ENCODE measurements at regions not wholly inside any gene's neighbourhood (a gene's known extent, or its start where the extent isn't known, plus 50 kb on each side); places are given as distances from the start of the nearest gene placed in this dataset.

DNA sequence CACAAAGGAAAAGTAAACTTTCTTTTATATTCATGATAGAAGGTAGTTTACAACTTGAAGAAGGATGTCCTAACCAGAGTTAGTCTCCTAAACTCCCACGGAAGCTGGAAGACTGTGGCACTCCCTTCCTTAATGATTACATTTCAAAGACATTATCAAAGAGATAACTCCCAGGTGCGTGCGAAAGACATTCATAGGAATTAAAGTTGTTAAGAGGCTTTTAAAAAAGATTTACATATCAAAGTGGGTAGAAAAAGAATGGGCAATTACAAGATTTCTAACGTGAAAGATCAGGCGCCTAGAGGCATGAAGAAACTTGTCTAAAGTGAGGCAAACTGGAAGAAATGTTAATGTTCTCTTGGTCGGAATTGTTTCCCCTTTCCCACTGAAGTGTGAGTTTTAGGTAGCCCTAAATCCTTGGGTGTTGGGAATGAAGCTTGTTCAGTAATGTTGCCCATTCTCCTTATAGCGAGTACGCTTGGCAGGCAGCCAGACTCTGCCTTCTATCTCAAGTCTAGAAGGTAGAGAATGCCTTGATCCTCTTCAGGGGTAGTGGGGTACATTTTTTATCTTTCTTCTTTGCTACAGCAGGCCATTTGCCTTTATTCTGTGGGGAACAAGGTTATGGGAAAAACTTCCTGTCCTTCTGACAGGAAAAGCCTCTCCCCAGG, 642.0 kb downstream of the SLC6A15 start:
- no peaks in the 10 kb centered on the region for H3F3A ChIP-seq (ENCODE audit: low read depth)
- Mint-ChIP-seq H3K9me3 (no peaks in the 10 kb centered on the region), H3K4me3 (no peak overlapping the region), H3K4me1 (peaks cover 3% of the 10 kb centered on the region), H3K27ac (no peak overlapping the region), H3K27me3 (ENCODE audit: insufficient read depth, low read depth) (no peaks in the 10 kb centered on the region), H3K36me3 (no peaks in the 10 kb centered on the region)
- no peaks in the 10 kb centered on the region for H3K27me3 ChIP-seq
- H3K4me3 ChIP-seq = no peak overlapping the region
- H4K20me1 ChIP-seq (ENCODE audit: low read depth) = no peaks in the 10 kb centered on the region
- no peak overlapping the region for H3K9ac ChIP-seq
- H3K27ac ChIP-seq = no peak overlapping the region
- H2AFZ ChIP-seq (replicated peaks) = peak overlapping the region; percentile 26
- H3K36me3 ChIP-seq = no peaks in the 10 kb centered on the region
- no peak overlapping the region for H3K4me2 ChIP-seq
- H3K79me2 ChIP-seq (ENCODE audit: low read depth) = no peaks in the 10 kb centered on the region
- H3K9me3 ChIP-seq (ENCODE audit: low read depth) = no peaks in the 10 kb centered on the region
- no peaks in the 10 kb centered on the region for H3K4me1 ChIP-seq
- TF ChIP-seq EZH2phosphoT487 (IDR thresholded peaks at IDR 0.05) = no peak
- no peak for TF ChIP-seq EZH2 (IDR thresholded peaks at IDR 0.05)
- TF ChIP-seq, protein P1, sequence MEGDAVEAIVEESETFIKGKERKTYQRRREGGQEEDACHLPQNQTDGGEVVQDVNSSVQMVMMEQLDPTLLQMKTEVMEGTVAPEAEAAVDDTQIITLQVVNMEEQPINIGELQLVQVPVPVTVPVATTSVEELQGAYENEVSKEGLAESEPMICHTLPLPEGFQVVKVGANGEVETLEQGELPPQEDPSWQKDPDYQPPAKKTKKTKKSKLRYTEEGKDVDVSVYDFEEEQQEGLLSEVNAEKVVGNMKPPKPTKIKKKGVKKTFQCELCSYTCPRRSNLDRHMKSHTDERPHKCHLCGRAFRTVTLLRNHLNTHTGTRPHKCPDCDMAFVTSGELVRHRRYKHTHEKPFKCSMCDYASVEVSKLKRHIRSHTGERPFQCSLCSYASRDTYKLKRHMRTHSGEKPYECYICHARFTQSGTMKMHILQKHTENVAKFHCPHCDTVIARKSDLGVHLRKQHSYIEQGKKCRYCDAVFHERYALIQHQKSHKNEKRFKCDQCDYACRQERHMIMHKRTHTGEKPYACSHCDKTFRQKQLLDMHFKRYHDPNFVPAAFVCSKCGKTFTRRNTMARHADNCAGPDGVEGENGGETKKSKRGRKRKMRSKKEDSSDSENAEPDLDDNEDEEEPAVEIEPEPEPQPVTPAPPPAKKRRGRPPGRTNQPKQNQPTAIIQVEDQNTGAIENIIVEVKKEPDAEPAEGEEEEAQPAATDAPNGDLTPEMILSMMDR (IDR thresholded peaks at IDR 0.05) = no peak
- no peak for DNase-seq (ENCODE audit: low spot score)

DNA sequence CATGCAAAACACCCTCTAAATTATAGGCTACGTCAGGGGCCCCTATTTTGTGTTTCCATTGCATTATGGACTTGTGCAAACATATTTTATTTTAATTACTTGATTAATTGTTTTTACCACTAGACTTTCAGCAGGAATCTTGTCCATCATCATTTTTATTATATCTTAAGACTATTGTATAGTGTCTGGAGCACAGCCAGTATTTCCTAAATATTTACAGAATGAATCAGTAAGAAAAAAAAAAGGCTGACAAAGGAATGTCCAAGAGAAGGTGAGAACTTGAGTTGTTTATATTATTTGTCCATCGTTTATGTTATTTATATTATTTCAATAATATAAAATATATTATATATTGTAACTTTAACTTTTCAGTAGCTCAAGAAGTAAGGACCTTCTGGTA, 664.7 kb downstream of the SLC6A15 start:
- Histone ChIP-seq H2AFZ (replicated peaks) (no peak overlapping the region), H3K27ac (no peak overlapping the region), H4K20me1 (ENCODE audit: low read depth) (no peaks in the 10 kb centered on the region), H3K36me3 (no peaks in the 10 kb centered on the region), H3K9ac (no peak overlapping the region), H3K4me3 (no peak overlapping the region), H3K27me3 (no peaks in the 10 kb centered on the region), H3K4me2 (no peak overlapping the region), H3F3A (ENCODE audit: low read depth) (no peaks in the 10 kb centered on the region), H3K4me1 (no peaks in the 10 kb centered on the region), H3K9me3 (ENCODE audit: low read depth) (no peaks in the 10 kb centered on the region), H3K79me2 (ENCODE audit: low read depth) (no peaks in the 10 kb centered on the region)
- TF ChIP-seq EZH2 (IDR thresholded peaks at IDR 0.05) = no peak
- TF ChIP-seq, protein P1 (IDR thresholded peaks at IDR 0.05) = no peak
- no peak for TF ChIP-seq EZH2phosphoT487 (IDR thresholded peaks at IDR 0.05)
- DNase-seq (ENCODE audit: low spot score) = no peak
- H3K4me3 Mint-ChIP-seq = no peak overlapping the region
- no peaks in the 10 kb centered on the region for H3K4me1 Mint-ChIP-seq
- H3K27ac Mint-ChIP-seq = no peak overlapping the region
- no peaks in the 10 kb centered on the region for H3K36me3 Mint-ChIP-seq
- no peaks in the 10 kb centered on the region for H3K9me3 Mint-ChIP-seq
- peaks cover 2% of the 10 kb centered on the region for H3K27me3 Mint-ChIP-seq (ENCODE audit: insufficient read depth, low read depth)

DNA sequence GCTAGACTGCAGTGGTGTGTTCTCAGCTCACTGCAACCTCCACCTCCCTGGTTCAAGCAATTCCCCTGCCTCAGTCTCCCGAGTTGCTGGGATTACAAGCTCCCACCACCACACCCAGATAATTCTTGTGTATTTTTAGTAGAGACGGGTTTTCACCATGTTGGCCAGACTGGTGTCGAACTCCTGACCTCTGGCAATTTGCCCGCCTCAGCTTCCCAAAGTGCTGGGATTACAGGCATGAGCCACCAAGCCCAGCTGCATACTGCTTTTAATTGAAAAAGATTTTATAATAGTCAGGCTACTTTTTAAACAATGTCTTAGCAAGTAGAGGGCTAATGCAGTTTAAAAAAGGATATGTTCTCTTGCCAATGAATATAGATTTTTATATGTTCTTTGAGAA, 668.9 kb downstream of the SLC6A15 start:
- Histone ChIP-seq H3K36me3 (no peaks in the 10 kb centered on the region), H3K27ac (no peak overlapping the region), H3F3A (ENCODE audit: low read depth) (no peaks in the 10 kb centered on the region), H2AFZ (replicated peaks) (no peak overlapping the region), H3K9me3 (ENCODE audit: low read depth) (no peaks in the 10 kb centered on the region), H3K9ac (no peak overlapping the region), H3K4me3 (no peak overlapping the region), H3K79me2 (ENCODE audit: low read depth) (no peaks in the 10 kb centered on the region), H4K20me1 (ENCODE audit: low read depth) (no peaks in the 10 kb centered on the region), H3K27me3 (no peaks in the 10 kb centered on the region), H3K4me2 (no peak overlapping the region), H3K4me1 (no peaks in the 10 kb centered on the region)
- H3K9me3 Mint-ChIP-seq = no peaks in the 10 kb centered on the region
- TF ChIP-seq EZH2phosphoT487 (IDR thresholded peaks at IDR 0.05) (no peak), EZH2 (IDR thresholded peaks at IDR 0.05) (no peak)
- TF ChIP-seq, protein P1 (IDR thresholded peaks at IDR 0.05) = no peak
- H3K27me3 Mint-ChIP-seq (ENCODE audit: insufficient read depth, low read depth) = peaks cover 2% of the 10 kb centered on the region
- no peaks in the 10 kb centered on the region for H3K4me1 Mint-ChIP-seq
- H3K27ac Mint-ChIP-seq = no peak overlapping the region
- no peak for DNase-seq (ENCODE audit: low spot score)
- H3K4me3 Mint-ChIP-seq = no peak overlapping the region
- H3K36me3 Mint-ChIP-seq = no peaks in the 10 kb centered on the region

Data from neural progenitor cell (in vitro differentiated cells).